HG02840 (cell line): ENCODE measurements at regions not wholly inside any gene's neighbourhood (a gene's known extent, or its start where the extent isn't known, plus 50 kb on each side); places are given as distances from the start of the nearest gene placed in this dataset.
"Not testable (repeated sequence)": the region's sequence is repeated elsewhere in the genome, so short reads cannot be mapped to it uniquely, and the experiment has no call there.

ENCODE experiments used
- ATAC-seq: cut with Tn5 transposase; IDR thresholded peaks from one replicate; pipeline ENCODE4 v1.9.1; 2021; ENCODE audit warnings: mild to moderate bottlenecking, moderate library complexity, moderate number of reproducible peaks; ENCODE audit not compliant: unreplicated experiment, low FRiP score

DNA sequence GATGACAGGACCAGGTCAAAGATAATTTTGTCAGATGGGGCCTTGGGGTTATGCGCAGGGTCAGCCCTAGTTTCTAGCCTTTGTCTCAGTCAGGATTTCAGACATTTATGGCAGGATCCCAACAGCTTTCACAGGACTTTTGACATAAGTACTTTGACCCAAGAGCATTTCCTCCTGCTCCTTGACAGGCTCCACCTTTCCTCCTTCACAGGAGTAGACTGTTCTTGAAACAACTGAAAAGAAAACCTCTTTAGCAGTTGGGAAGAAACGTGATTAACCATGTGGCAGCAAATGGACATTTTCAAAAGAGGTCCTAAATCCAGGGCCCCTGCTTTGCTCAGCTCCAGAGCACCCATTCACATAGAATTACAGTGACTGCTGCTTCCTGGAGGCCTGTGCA lies 120.4 kb upstream of the MAP3K7 start:
- ATAC-seq, result no peak

DNA sequence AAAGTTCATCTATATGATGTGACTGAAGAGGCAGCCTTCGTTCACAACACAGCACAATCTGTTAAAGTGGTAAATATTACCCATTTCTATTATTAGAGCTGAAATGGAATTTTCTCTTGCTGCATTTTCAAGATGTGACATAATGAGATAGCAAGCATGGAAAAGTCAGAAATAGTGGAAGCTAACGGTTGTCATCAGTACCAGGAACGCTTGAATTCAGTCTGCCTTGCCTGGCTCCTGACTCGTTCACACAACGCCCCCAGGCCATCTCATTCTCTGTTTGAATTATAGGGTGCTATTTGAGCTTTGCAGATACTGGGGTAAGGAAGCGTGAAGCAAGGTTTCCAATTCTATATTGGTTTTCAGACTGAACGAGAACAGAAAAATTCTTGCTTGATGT lies 116.5 kb upstream of the MAP3K7 start:
- ATAC-seq, result no peak

DNA sequence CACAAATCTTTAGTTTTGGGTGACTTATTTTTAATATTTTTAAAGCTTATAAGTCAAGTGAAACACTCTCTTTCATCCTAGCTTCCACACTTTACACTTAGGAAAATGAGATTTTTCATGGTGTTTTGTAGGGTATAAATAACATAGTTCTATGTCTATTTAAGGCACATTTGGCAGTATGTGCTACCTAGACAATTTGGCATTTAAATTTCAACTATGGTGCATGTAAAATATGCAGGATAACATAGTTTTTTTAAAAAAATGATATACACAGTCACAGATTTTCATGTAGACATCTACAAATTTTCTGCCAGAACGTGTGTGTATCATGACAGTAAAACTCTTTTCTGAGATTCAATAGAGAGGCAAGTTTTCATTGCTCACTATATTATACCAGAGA lies 115.1 kb upstream of the MAP3K7 start:
- no peak for ATAC-seq

DNA sequence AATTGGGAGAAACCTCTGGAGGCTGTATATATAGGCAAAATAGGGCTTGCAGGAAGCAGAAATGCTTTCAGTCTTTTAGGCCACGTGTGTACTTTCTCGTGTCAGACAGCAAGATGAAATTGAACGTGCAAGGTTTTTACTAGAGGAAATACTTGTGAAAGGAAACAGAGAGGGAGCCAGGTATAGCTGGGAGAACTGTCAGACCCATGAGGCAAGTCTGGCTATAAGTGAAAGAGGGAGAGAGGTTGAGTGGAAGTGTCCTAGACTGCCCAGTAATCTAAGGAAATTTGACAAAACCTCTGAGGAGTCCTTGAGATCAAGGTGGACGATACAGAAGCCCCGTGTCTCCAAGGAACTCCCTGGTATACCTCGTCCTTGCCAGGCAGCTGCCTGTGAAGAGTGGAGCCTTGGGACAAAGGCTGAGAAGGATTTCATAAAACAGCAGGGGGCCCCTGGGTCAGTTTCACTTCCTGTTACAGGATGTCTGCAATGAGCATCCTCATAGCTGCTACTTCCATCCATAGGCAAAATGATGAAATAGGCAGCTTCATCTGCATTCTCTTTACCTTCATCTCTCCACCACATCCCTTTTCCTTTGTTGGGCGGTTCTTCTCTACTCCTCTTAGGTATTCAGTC lies 114.4 kb upstream of the MAP3K7 start:
- no peak for ATAC-seq

DNA sequence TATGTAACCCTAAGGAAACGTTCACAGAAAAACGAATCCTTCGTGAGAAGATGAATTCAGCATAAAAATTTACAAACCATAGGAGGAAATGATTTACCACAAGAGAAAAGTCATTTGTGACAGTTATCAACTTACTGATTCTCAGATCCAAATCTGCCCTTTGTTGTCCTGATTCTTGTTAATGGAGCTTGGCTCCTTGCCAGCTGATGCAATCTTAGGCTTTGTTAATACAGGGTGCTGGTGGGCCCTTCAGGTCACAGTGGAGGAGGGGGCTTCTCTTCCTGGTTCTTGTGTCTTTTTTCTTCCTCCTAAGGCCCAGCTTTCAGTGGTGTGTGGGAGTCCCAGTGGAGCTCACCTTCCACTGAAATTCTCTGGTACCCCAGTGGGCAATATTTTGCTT lies 108.4 kb upstream of the MAP3K7 start:
- no peak for ATAC-seq

DNA sequence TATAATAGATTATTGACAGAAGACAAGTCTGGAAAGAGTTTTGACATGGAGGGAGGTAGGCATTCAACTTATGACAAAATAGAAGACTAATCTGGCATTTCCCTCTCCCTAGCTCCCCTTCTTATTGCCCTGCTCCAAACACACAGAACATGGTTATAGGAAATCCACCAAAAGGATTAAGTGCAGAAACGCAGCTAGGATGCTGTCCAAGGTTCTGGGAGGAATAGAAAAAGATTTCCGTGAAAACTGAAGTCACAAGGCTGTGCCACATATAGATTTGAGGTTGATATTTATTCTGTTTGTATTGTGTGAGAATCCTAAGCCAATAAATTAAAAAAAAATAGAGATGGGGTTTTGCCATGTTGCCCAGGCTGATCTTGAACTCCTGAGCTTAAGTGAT lies 107.9 kb upstream of the MAP3K7 start:
- no peak for ATAC-seq

DNA sequence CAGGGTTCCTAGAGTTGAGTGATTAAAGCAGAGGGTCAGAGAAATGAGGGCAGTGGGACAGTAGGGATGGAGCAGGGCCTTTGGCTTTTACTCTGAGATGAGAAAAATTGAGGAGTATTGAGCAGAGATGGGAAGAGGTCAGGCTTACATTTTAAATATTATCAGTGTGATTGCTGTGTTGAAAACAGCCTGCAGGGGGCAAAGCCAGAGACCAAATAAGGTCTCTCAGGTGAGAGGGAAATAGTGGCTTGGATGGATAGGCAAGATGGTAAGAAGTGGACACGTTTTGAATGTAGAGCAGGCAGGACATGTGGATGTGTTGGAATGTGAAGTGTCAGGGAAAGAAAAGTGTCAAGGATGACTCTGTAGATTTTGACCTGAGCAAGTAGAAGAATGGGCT lies 105.0 kb upstream of the MAP3K7 start:
- no peak for ATAC-seq

DNA sequence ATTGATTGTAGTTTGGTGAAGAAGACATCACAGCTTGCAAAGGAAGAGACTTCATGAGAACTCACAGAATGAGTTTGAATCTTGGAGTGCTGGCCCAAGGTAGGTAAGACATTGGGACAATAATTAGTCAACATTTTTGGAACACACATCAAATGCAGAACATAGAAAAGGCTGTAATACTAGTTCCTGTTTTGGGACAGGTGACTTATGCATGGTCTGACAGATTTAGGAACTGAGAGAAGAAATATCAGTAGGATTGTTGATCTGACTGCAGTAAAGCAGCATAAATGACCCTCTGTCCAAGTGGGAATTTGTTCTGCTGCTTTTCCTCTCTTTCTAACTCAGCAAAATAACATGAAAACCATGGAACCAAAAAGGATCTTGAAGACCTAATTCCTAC lies 102.3 kb upstream of the MAP3K7 start:
- no peak for ATAC-seq

DNA sequence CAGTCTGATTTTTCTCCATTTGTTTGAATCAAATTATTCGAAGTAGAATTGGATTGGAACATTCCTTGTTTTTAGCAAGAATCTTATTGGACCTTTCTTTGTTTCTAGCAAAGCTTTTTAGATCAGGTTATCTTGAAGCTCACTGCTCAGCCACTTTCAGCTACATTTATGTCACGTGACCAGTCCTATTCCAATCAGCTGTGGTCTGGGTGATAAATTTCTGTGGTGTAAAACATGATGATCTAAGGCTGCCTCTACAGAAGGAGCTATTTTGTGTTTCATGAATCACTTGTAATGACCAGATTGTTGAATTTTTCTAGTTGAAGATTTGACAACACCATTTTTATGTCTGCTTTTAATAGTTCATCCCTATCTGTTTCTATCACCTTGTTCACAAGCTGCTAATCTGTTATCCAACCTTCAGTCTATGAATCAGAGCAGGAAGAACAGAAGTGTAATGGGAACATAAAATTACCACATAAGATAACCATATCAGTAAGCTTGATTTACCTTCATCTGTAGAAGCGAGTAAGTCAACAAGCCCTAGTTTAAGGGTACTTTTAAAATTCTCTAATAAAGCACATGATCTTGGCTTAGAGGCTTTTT lies 101.0 kb upstream of the MAP3K7 start:
- no peak for ATAC-seq

DNA sequence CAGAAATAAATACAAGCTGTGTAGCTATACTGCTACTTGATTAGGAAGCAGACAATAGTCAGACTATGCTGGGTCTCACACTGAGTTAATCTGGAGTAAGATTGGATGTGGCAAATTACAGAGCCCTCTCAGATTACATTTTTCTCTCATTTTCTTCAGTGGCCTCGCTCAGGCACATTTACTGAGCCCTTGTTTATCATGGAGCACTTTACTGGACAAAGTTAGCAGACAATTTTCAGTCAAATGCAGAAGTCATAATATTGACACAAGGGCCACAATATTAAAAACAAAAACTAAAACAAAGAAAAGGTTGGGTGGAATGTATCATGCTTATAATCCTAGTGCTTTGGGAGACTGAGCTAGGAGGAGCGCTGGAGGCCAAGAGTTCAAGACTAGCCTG lies 95.0 kb upstream of the MAP3K7 start:
- ATAC-seq, result no peak

DNA sequence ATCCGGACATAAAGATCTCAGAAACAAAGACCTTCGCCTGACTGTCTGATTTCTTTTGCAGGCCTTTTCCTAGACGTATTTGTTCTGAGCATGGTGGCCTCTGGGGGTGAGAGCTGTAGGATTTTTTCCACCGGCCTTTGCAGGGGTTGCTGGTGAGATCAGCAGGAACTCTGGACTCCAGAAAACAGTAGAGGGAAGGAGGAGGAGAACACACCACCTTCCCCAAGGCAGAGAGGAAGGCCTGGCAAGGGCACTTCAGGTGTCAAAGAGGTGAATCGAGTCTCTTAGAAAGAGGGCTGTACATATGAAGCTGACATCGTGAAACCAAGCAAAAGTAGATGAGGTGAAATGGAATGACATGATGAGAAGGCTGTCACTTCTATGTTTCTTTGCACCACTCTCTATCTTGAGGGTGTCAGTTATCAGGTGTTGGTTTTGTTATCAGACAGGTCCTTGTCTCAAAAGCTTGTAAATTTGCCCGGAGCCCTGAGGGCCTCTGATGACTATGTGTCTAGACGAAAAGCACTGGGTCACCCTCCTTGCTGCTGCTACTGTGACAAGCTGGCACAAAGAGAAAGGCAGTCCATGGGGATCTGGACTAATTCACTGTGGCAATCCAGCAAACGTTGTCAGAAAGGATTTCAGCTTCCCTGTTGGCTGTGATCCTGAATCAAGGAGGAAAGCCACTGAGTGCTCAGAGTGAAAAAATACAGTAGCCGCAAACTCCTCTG lies 91.3 kb upstream of the MAP3K7 start:
- ATAC-seq, result no peak

DNA sequence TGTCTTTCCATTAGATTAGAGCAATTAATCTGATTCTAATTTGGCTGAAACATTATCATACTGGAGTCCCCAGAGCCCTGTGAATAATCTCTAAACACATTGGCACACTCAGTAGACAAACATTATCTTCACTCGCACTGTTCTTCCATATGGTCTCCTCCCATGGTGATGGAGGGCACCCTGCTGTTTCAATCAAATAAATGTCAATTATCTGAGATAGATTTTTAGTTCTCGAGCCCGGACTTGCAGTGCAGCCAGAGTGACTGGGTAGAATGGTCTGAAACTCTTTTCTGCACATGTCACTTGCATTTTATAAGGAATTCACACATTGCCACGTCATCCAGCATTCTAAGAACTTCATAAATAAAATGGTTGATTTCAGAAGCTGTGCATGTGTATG lies 90.6 kb upstream of the MAP3K7 start:
- ATAC-seq, result no peak

DNA sequence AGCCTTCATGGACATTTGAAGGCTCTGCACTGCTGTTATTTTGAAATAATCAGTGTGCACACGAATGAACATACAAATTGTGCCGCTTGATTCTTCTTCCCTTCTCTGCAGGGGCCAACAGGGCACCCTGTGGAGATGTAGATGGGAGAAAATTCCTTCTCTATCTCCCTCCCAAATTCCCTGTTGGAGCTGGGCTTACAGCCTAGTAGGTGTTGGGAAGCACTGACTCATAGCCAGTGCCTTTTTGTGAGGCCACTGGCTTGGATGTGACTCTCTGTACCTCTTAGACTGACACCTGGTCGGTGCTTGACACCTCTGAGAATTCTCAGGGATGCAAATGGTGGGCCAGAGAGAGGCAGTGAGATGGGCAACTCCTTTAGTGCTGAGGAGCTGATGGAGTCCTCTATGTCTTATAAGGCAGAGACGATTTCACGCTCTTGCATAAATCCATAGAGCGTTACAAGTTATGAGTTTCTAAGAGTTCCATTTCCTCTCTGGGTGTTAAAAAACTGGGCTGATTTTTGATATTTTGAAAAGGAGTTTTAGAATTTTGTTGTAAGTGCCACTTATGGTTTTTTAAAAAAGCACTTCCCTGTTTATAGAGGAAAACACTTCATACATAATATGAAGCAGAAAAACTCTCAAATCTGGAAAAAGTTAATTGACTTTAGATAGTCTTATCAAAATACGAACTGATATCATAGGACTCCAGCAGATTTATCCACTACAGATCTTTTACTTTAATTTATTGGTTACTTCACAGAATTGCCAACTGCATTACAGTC lies 89.8 kb upstream of the MAP3K7 start:
- no peak for ATAC-seq

DNA sequence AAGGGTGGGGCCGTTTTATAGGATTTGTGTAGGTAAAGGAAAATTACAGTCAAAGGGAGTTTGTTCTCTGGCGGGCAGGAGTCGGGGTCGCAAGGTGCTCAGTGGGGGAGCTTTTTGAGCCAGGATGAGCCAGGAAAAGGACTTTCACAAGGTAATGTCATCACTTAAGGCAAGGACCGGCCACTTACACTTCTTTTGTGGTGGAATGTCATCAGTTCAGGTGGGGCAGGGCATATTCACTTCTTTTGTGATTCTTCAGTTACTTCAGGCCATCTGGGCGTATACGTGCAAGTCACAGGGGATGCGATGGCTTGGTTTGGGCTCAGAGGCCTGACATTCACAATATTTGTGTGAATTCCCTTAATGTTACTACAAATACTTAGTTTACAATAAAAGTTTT lies 88.2 kb upstream of the MAP3K7 start:
- not testable (repeated sequence) for ATAC-seq

DNA sequence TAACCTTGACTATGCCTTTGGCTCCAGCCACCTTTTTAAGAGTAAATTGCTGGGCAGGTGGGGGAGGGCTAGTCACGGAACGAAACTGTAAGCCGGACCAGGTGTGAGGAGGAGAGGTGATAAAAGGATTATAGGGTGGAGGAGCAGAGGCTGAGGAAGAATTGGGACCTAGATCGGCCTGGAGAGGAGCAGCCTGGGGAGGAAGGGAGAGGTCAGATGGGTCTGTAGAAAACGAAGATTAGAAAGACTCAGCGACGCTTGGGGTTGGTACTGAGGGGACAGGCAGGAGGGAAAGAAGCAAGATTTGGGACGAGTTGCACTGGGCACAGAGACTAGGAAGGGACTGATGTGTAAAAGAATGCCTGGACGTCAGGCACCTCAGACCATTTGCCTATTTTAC lies 87.2 kb upstream of the MAP3K7 start:
- not testable (repeated sequence) for ATAC-seq

DNA sequence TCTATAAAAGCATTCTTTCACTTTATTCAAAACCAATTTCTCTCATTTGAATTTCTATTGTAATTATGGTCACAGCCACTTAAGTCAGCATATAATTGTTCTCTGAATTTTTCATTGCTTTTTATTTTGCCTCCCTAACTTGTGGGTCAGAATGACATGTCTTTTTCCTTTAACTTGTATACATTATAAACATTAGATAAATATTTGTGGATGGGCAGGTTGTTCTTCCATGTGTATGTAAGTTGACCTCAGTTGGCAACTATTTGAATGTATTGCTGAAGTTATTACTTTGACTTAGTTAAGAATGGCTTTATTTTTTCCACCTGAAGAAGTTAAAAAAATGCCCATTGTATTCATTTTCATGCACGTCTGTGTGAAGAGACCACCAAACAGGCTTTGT lies 83.0 kb upstream of the MAP3K7 start:
- no peak for ATAC-seq

DNA sequence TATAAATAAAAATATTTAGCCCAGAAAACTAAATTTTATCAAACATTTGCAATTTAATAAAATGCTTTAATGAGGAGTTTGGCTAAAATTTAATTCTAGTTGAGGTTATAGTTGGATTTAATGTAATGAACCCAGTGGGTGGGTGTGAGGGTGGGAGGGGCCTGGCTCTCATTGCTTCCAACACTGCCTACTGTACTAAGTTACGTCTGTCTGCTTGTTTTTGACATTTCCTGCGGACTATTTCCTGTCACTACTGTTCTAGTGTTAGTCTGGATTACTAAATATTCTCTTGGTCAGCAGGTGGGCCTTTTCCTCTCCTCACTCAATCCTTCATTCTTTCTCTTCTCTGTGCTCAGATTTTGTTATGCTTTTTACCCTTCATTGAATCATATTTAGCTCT lies 82.5 kb upstream of the MAP3K7 start:
- no peak for ATAC-seq

DNA sequence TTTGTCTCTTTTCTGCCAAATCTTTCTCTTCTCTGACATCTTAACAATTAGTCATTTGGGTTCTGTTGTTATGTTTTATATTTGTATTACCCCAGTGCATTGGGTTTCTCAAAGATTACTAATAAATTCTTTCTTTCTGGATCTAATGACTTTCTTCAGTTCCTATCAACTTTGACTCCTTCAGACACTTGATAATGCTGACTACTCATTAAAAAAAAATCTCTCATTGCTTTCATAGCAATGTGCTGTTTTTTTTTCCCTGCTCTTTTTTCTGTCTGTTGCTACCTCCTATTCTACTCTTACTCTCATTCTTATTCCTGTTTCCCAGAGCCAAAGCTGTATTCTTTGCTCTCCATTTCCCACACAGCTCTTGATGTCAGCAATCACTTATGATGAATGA lies 81.3 kb upstream of the MAP3K7 start:
- no peak for ATAC-seq

DNA sequence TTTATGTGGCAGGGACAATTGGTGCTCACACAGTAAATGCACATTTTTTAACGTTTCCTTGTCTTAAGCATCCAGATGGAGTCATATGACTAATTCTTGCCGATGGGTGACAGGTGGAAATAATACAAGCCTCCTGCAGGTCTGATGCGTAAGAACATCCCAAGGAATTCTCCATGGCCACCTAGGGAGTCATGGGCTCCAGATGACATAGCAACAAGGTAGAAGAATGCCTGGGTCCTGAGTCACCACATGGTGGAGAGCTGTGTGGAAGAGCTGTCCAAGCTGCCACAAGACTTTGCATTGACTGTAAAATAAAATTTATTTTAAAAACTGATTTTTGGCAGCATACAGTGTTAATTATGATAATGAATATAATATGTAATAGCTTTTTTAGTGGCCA lies 77.0 kb upstream of the MAP3K7 start:
- ATAC-seq, result no peak

DNA sequence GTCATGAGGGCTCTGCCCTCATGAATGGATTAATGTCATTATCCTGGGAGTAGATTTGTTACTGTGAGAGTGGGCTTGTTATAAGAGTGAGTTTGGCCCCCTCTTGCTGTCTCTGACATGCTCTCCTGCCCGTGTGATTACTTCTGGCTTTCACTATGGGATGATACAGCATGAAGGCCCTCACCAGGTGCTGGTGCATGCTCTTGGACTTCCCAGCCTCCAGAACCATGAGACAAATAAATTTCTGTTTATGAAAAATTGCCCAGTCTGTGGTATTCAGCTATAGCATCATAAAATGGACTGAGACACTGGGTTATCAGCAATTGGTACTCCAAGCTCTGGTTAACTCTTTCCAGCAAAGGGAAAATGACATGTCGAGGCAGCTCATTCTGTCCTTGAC lies 76.2 kb upstream of the MAP3K7 start:
- ATAC-seq, result no peak

DNA sequence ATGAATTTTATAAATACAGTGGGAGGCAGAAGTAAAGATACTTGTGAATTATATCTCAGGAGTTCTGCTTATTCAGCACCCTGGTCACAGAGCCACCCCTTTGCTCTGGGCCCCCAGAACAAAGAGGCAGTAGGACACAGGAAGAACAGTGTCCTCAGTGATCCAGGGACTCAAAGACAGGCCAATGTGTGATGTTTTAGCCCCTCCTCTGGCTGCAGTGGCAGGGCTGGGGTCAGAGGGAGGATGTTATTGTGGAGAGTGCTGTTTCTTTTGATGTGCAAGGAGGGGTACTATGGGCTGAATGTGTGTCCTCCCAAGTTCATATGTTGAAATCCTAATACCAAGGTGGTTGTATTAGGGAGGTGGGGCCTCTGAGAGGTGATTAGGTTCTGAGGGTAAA lies 74.1 kb upstream of the MAP3K7 start:
- ATAC-seq, result no peak
